HEK293 (cell line): ENCODE measurements at regions not wholly inside any gene's neighbourhood (a gene's known extent, or its start where the extent isn't known, plus 50 kb on each side); places are given as distances from the start of the nearest gene placed in this dataset.

Source experiments
- CTCF ChIA-PET: fragments of 350-600 bp; formaldehyde crosslinking; extraction: SDS; loops from one replicate; lab custom pipeline; 2021; ENCODE audit warnings: antibody characterized with exemption; lab: Yijun Ruan, JAX
- POLR2A ChIA-PET: fragments of 300-600 bp; formaldehyde crosslinking; extraction: SDS; loops from one replicate; lab custom pipeline; 2020; ENCODE audit warnings: antibody characterized with exemption, inconsistent platforms; lab: Yijun Ruan, JAX
- H3K27ac ChIP-seq: fragments of 200-500 bp; sonication (Bioruptor generic); 2 replicates; pipeline ENCODE4 v1.5.1; 2014; ENCODE audit warnings: low read depth, low read length, control low read depth, inconsistent platforms; ENCODE audit errors: extremely low read depth
- H3K36me3 ChIP-seq, 2 experiments: fragments of 200-500 bp in 1 of 2; sonication (Bioruptor generic) in 1 of 2; 1 replicate in 1 of 2; 2 replicates in 1 of 2; pipeline ENCODE4 v1.5.1; 2014 to 2017; ENCODE audit warnings: inconsistent platforms in 2 of 2, low read length in 2 of 2; ENCODE audit not compliant: control insufficient read depth in 2 of 2, insufficient read depth in 1 of 2
- H3K4me1 ChIP-seq: fragments of 200-500 bp; sonication (Bioruptor generic); 2 replicates; pipeline ENCODE4 v1.5.1; 2014; ENCODE audit warnings: mild to moderate bottlenecking, low read length, inconsistent platforms; ENCODE audit not compliant: control insufficient read depth, insufficient read depth
- H3K4me3 ChIP-seq: 2 replicates; pipeline ENCODE4 v1.5.1; 2011; ENCODE audit warnings: low read depth, mild to moderate bottlenecking, control low read depth, low read length, moderate library complexity
- H3K9me3 ChIP-seq: fragments of 200-500 bp; sonication (Bioruptor generic); 2 replicates; pipeline ENCODE4 v1.5.1; 2014; ENCODE audit warnings: low read depth, low read length, inconsistent platforms; ENCODE audit not compliant: control insufficient read depth, insufficient read depth
- HOXA7 ChIP-seq: sonication (generic); formaldehyde crosslinking; IDR thresholded peaks from 2 replicates; pipeline ENCODE4 v1.8.1; 2022; ENCODE audit warnings: missing genetic modification reagents, borderline replicate concordance
- TCF7L2 ChIP-seq: IDR thresholded peaks from 2 replicates; pipeline ENCODE4 v1.6.1; 2011; ENCODE audit warnings: low read depth, mild to moderate bottlenecking, inconsistent platforms, low read length, moderate library complexity, borderline replicate concordance
- ZBTB20 ChIP-seq: fragments of 450-650 bp; formaldehyde crosslinking; IDR thresholded peaks from 2 replicates; pipeline ENCODE4 v1.5.1; 2016; ENCODE audit warnings: missing biosample characterization, missing genetic modification characterization
- ZNF133 ChIP-seq: fragments of 450-650 bp; formaldehyde crosslinking; IDR thresholded peaks from 2 replicates; pipeline ENCODE4 v1.5.1; 2016; ENCODE audit warnings: missing biosample characterization, missing genetic modification characterization
- ZNF350 ChIP-seq: fragments of 450-650 bp; formaldehyde crosslinking; IDR thresholded peaks from 2 replicates; pipeline ENCODE4 v1.5.0; 2017; ENCODE audit warnings: missing biosample characterization, mild to moderate bottlenecking, missing genetic modification characterization
- ZNF518A ChIP-seq: fragments of 450-650 bp; formaldehyde crosslinking; conservative IDR thresholded peaks from 2 replicates; pipeline ENCODE4 v1.5.1; 2016; ENCODE audit warnings: low read depth, missing biosample characterization, missing genetic modification characterization
- ZNF555 ChIP-seq: fragments of 450-650 bp; formaldehyde crosslinking; conservative IDR thresholded peaks from 2 replicates; pipeline ENCODE4 v1.5.1; 2017; ENCODE audit warnings: missing biosample characterization, mild to moderate bottlenecking, missing genetic modification characterization, inconsistent platforms
- ZNF580 ChIP-seq: fragments of 450-650 bp; formaldehyde crosslinking; IDR thresholded peaks from 2 replicates; pipeline ENCODE4 v1.5.1; 2016; ENCODE audit warnings: missing biosample characterization, missing genetic modification characterization
- ZNF585B ChIP-seq: fragments of 450-650 bp; formaldehyde crosslinking; IDR thresholded peaks from 2 replicates; pipeline ENCODE4 v1.5.1; 2016; ENCODE audit warnings: missing biosample characterization, missing genetic modification characterization
- ZNF639 ChIP-seq: fragments of 450-650 bp; formaldehyde crosslinking; IDR thresholded peaks from 2 replicates; pipeline ENCODE4 v1.5.1; 2016; ENCODE audit warnings: missing biosample characterization, missing genetic modification characterization
- ZNF645 ChIP-seq: fragments of 450-650 bp; formaldehyde crosslinking; IDR thresholded peaks from 2 replicates; pipeline ENCODE4; 2016; ENCODE audit warnings: missing biosample characterization, missing genetic modification characterization
- ZNF692 ChIP-seq: fragments of 450-650 bp; formaldehyde crosslinking; IDR thresholded peaks from 2 replicates; pipeline ENCODE4 v1.5.1; 2016; ENCODE audit warnings: missing biosample characterization, missing genetic modification characterization
- ZNF747 ChIP-seq: fragments of 450-650 bp; formaldehyde crosslinking; IDR thresholded peaks from 2 replicates; pipeline ENCODE4 v1.5.1; 2016; ENCODE audit warnings: missing biosample characterization, missing genetic modification characterization

- H3K9me3 ChIP-seq, result no peaks in the 10 kb centered on the region
- no peak overlapping the region for H3K27ac ChIP-seq
- no peaks in the 10 kb centered on the region for H3K4me1 ChIP-seq
- no peak overlapping the region for H3K4me3 ChIP-seq
- H3K36me3 ChIP-seq, result no peaks in the 10 kb centered on the region
- POLR2A ChIA-PET, result no interaction called here
- TF ChIP-seq ZBTB20 (tag by site-specific recombination), result no peak
- no peak for TF ChIP-seq ZNF555
- no peak for TF ChIP-seq ZNF350
- TF ChIP-seq ZNF133 (tag by site-specific recombination), result no peak
- TF ChIP-seq ZNF639 (tag by site-specific recombination), result no peak
- no peak for TF ChIP-seq ZNF692 (tag by site-specific recombination)
- TF ChIP-seq HOXA7 (CRISPR knock-in tag), result no peak
- no peak for TF ChIP-seq ZNF645 (tag by site-specific recombination)
- TF ChIP-seq ZNF747 (tag by site-specific recombination), result no peak
- TF ChIP-seq ZNF518A, result no peak
- TF ChIP-seq ZNF585B, result no peak
- CTCF ChIA-PET, result interaction anchor here (1.2 to 1.4 kb wide), 2 partner anchors 9 to 39 kb away, joined by 3 to 7 read pairs; no protein-coding TSS in a partner anchor
These were observed 296.9 kb downstream of the ADGB start for GRCh38 chr6:146895772-146896061.

GRCh38 chr6:146896062-146896813 is 297.5 kb downstream of the ADGB start:
- TF ChIP-seq TCF7L2 (no peak), ZNF580 (tag by site-specific recombination) (no peak)
- H3K9me3 ChIP-seq, result no peaks in the 10 kb centered on the region
- H3K4me3 ChIP-seq, result no peak overlapping the region
- no peak overlapping the region for H3K27ac ChIP-seq
- CTCF ChIA-PET, result interaction anchor here (0.5 to 1.4 kb wide), 5 partner anchors 8 to 1250 kb away, joined by 3 to 7 read pairs (median 3); no protein-coding TSS in a partner anchor
- POLR2A ChIA-PET, result no interaction called here
- H3K4me1 ChIP-seq, result no peaks in the 10 kb centered on the region
- H3K36me3 ChIP-seq, result no peaks in the 10 kb centered on the region
